C1 segment of cervical spinal cord (tissue), 14 donors: ENCODE measurements at regions not wholly inside any gene's neighbourhood (a gene's known extent, or its start where the extent isn't known, plus 50 kb on each side); places are given as distances from the start of the nearest gene placed in this dataset.
"Not testable (repeated sequence)": the region's sequence is repeated elsewhere in the genome, so short reads cannot be mapped to it uniquely, and the experiment has no call there.

Source experiments
- DNase-seq, 14 donors: peaks; one replicate each; lab custom pipeline; 2025; lab: John Stamatoyannopoulos, UW

DNA sequence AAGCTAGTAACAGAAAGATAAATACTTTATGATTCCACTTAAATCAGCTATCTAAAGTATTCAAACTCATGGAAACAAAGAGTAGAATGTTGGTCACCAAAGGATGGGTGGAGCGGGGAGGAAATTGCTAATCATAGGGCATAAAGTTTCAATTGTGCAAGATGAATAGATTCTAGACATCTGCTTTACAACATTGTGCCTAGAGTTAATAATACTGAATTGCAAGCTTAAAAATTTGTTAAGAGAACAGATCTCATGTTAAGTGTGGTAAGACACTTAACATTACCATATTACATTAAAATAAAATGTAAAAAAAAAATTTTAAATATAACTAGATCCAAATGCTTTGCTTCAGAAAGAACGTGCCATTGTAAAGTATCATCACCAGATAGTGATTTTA lies 411.1 kb upstream of the MBL2 start:
- no peak for DNase-seq

DNA sequence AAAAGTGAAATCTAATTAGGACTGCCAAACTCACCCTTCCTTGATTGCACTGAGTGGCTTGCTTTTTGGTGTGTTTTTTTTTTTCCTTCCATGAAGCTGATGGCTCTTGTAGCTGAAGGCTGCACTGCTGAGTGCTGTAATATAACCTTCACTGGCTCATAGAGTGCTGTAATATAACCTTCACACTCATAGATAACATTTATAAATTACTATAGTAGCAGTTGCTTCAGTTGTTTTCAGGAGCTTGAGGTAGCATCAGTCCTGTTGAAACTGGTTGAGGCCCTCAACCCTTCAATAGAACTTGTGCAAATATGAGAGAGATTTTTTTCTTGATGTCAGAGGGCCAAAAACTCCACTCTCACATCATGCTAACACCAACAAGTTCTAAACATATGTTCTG lies 404.9 kb upstream of the MBL2 start:
- no peak for DNase-seq

DNA sequence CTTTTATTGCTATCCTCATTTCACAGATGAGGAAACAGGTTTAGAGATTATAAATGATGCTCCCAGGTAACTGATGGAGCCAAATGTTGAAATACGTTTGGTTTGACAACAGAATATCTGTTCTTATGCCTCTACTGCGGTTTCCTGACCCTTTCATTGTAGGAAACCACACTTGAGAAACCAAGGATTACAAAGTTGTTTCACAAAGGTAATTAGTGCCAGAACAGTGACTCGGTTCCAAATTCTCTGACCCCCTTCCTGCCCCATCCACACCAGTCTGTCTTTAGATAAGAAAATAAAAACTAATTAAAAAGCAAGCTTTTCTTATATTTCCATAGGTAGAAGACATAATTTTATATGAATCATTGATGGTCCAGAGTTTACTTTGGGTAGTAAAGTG lies 393.7 kb upstream of the MBL2 start:
- no peak for DNase-seq

DNA sequence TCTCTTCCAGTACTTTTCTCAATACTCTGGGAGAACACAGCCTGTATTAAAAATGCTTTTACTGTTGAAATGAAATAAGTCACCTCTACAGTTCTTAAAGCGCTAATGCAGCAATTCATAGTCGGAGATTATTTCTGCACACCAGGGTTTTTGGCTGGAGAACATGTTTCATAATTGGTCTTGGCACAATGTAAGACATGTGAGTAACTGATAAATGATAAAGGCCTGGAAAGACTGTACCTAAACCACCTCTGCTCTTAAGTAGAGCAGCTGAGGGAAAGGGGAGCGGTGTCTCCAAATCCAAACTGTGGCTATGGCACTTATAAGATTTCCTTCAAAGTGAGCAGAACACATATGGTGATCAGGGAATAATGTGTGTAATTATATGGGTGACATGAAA lies 390.3 kb upstream of the MBL2 start:
- DNase-seq: no peak

DNA sequence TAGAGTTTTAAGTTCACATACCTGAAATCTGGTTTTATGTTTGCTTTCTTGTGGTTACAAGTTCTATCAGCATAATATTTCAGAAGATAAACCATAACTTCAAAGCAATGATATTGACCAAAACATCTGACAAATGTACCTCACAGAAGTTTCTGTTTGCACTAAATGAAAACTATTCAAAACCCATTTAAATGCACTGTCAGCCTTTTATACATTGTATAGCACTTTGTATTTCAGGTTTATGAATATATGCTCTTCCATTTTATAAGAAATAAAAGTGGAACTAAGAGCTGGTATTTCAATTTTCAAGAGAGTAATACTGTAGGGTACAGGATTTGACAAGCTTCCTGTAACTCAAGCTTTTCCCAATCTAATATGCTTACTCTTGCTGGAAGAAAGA lies 388.6 kb upstream of the MBL2 start:
- DNase-seq: no peak

DNA sequence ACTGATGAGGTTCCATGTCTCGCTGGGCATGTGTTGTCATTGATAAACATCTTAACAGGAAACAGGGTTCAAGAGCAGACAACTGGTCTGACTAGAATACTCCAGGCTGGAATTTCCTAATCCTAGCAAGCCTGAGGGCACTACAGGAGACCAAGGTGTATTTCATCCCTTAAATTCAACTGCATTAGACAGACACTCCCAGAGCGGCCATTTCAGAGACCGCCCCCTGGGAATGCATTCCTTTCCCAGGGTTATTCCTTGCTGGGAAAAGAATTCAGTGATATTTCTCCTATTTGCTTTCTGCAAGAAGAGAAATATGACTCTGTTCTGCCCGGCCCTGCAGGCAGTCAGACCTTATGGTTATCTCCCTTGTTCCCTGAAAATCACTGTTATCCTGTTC lies 383.1 kb upstream of the MBL2 start:
- not testable (repeated sequence) for DNase-seq

DNA sequence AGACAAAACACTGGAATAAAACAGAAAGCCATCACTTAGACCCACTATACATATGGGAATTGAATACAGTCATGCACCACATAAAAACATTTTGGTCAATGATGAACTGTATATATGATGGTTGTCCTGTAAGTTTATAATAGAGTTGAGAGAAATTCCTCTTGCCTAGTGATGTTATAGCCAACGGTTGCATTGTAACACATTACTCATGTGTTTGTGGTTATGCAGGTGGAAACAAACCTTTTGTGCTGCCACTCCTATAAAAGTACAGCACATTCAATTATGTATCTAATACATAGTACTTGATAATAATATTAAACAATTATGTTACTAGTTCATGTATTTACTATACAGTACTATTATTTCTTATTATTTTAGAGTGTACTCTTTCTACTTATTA lies 381.2 kb upstream of the MBL2 start:
- DNase-seq: no peak

DNA sequence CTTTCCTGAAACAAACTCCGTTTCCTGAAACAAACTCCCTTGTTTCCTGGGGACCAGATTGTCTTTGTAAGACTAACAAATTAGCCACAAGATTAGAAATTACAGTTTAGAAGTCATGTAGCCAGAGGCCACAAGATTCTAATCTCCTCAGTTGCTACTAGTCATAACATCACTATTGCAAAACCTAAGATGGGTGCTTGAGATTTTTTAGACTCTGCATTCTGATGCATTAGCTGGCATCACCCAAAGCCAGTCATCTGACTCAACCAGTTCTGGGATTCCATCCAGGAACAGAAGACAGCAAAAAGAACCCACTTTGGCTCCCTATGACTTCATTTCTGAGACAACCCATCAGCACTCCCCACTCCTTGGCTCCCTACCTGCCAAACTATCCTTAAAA lies 367.9 kb upstream of the MBL2 start:
- DNase-seq: no peak

DNA sequence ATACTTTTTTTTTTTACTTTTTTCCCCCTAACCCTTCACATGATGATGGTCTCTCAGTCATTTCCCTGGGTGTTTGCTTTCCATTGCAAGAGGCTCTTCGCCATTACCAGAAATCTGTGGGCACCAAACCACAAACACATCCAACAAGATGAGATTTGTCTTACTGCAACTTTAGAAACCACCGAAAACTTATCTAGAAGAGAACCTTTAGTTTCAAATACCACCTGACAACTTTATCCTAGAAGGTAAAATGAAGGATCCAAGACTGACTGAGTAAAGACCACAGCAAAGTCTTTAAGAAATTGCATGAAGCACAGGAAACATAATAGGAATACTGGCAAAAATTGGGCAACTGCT lies 363.3 kb upstream of the MBL2 start:
- no peak for DNase-seq

DNA sequence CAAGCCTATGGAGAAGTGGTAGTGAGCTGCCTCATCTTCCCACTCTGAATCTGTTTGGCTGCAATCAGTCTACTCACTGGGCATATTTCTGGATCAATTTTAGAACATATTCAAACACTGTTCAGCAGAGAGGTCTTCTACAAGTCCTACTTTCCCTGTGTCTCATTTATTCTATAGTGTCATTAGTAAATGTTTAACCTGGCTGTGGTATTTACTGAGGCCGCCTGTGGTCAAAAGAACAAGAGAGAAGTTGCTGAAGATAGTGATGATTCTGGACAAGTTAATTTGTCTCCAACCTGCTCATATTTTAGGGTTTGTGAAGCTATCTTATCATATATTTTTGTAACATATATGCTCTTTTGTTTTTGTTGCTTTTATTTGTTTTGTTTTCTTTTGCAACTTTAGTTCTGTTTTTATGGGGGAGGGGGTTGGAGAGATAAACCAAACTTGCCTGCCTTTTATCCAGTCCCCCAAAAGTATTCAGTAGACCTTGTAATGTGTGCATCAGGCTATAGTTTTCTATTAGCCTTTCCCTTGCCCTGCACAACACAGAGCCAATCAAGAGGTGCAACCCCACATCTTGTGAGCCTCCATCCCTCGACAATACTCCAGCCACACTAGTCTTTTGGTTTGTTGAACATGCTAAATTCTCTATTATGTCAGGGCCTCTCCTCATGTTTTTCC lies 362.8 kb upstream of the MBL2 start:
- no peak for DNase-seq

DNA sequence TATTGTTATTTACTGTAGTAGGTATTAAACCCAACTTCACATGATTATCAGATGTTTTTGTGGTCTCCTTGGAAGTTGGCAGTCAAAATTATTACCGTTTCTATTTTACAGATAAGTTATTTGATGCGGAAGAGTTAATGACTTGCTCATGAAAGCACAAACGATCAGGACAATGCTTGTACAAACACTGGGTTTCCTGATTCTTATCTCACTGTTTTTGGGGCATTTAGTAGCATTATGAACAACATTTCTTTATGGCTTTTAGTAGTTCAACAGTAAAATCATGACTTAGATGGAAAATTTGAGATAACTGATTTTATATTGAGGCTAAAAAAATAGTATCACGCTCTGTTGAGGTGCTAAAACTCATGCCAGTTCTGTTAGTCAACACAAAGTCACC lies 361.5 kb upstream of the MBL2 start:
- DNase-seq: no peak

DNA sequence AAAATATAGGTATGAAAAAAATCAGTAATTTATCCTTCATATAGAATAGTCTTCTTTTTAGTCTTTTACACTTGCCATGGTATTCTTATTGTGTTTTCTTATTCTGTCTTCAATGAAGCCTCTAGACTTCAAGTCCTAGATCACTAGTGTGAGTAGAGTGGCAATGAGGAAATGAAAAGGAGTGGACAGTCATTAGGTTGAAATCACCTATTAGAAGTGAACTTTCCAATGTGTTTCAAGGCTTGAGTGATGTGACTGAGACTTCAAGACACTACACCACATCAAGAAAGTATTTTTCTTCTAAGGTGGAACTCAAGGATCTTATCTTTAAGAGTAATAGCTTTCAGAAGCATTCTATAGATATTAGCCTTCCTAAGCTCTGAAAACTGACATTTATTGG lies 357.8 kb upstream of the MBL2 start:
- DNase-seq: no peak

DNA sequence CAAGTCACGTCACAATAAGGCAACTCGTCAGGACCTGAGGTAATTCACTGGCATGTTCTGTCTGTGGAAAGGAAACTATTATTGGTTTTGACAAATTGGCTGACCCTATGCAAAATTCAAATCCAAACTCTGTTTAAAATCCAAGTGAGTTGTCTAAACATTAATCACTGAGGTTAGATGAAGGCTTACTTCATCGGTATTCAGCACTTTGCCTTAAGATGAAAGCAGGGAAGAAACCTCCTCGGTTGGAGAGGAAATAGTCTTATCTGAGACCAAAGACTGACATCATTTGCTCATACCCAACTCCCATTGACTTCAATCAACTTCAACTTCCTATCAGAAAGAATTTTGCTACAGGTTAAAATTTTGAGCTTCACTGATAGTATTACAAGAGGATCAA lies 355.1 kb upstream of the MBL2 start:
- no peak for DNase-seq

DNA sequence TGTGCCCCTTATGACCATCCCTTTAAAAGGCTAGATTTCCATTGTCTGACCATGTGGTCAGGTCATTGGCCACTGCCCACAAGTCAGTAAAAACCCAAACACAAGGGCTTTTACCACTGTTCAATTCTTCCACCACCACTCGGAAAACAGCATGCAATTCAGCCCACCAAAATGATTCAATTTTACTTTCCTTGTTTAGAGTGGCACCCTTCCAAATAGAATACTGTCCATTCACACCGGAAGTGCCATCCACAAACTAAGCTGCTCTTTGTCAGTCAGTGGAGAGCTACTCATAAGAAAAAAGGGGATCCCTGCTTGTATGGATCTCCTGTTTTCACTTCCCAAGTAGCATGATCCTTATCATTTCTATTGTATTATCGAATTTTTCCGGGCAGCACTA lies 350.7 kb upstream of the MBL2 start:
- DNase-seq: no peak

DNA sequence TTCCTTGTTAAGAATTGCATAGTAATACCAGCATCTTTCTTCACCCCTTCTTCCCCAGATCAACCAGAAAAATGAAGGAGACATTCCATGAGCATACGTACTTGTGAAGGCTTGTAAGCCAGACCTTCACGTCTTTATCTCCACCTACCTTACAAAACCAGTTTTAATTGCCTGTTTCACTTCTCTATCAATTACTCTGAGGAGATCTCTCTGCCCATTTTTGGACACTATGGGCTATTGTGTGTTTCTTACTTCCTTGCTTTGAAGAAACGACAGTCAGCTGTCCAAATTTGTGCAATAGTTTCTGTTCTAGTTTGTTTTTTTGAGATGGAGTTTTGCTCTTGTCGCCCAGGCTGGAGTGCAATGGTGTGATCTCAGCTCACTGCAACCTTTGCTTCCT lies 349.7 kb upstream of the MBL2 start:
- no peak for DNase-seq

DNA sequence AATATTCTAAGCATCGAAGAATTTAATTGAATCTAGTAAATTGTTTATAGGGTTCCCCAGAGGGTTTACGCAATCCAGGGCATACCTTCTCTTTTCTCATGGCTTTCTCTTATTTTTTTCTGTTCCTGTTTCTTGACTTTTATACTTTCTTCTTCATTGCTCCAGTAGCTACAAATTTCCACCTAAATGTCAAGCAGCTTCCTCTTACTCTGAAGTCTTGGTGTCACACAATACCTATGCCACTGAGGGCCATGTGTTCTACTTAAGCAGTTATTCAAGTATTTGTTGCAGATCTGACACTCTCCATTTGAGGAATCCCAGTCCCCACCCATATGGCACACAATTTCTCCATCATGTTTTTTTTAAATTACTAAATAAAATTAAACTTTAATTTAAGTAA lies 343.1 kb upstream of the MBL2 start:
- no peak for DNase-seq

DNA sequence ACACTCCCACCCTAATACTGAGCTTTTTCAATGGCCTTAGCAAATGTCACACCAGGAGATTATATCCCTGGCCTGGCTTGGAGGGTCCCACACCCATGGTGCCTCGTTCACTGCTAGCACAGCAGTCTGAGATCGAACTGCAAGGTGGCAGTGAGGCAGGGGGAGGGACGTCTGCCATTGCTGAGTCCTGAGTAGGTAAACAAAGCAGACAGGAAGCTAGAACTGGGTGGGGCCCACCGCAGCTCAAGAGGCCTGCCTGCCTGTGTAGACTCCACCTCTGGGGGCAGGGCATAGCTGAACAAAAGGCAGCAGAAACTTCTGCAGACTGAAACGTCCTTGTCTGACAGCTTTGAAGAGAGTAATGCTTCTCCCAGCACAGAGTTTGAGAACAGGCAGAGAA lies 338.9 kb upstream of the MBL2 start:
- no peak for DNase-seq

DNA sequence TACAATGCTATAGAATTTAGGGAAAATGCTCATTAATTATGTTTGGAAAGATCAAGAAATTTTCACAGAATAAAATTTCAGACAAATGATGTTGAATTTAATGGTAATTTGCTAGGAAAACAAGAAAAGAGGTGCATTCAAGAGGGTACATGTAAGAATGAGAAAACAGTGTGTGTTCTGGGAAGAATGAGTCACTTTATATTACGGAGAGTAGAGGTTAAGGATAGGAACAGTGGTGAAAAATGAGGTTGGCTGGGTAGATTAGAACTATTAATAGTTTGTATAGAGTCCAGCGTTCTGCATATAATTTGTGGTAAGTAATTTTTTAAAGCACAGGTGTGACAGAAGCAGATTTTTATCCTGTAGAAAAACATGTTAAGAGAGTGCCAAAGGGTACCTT lies 336.7 kb upstream of the MBL2 start:
- DNase-seq: no peak

DNA sequence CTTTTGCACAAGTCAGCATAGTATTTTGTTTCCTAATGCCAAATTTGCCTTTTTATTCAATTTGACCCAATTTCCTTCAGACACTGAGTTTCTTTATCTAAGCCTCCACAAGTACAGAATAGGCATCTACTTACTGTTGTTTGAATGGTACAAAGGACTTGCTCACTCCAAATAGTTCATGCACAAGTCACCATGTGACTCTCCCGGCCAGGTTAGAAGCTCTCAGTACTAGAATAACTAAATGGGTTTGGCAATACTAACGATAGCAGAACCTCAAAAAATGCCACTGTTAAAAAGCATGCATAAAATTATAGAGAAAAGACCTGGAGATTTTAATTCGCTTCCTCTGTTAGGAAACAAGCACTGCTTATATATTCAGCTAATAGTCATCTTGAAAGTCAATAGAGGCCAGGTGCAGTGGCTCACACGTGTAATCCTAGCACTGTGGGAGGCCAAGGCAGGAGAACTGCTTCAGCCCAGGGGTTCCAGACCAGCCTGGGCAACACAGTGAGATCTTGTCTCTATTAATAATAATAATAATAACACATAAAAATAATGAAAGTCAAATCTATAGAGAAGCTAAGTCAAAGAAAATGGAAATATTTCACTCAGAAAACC lies 335.8 kb upstream of the MBL2 start:
- DNase-seq: no peak

DNA sequence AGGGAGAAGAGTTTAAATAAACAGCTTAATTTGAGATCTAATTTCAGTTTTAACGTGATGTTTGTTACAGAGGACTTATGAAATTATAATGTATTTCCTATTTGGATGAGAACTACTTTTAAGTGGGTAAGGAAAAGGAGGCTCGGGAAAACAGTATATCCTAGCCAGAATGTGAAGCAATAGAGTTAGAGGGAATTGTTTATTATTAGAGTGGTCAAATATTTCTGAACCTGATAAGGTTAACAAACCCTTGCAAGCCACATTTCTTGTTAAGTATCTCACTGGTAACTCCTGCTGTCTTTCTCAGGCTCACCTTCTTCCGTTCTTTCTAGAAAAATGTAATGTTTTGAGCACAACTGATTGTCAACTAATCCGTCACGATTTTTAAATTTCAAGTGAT lies 335.1 kb upstream of the MBL2 start:
- DNase-seq: no peak

DNA sequence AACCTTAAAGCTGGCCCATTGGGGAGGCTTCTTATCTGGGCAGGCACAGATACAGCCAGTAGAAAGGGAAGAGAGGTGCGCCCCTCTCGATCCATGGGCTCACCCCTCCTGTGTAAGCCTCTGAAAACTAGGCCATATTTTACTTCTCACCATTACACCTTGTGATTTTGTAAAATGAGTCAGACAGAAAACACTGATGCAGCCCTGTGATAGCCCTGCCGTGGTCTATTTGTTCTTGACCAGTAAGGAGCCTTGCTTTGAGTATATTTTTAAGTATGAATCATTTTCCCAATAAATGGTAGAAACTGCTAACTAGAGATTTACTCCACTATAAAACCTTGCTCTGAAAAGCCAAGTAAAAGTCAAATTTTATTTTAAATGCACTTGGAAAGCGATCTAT lies 329.8 kb upstream of the MBL2 start:
- no peak for DNase-seq

DNA sequence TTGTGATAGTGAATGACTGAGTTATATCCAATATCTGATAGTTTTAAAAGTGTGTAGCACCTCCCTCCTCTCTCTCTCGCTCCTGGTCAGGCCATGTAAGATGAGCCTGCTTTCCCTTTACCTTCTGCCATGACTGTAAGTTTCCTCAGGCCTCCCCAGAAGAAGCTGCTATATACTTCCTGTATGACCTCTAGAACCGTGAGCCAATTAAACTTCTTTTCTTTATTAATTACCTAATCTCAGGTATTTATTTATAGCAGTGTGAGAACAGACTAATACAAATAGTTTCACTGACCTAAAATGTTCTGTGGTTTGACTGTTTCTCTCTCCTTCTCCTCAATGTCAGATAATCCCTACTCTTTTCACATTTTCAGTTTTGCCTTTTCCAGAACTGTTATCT lies 321.3 kb upstream of the MBL2 start:
- DNase-seq: no peak

DNA sequence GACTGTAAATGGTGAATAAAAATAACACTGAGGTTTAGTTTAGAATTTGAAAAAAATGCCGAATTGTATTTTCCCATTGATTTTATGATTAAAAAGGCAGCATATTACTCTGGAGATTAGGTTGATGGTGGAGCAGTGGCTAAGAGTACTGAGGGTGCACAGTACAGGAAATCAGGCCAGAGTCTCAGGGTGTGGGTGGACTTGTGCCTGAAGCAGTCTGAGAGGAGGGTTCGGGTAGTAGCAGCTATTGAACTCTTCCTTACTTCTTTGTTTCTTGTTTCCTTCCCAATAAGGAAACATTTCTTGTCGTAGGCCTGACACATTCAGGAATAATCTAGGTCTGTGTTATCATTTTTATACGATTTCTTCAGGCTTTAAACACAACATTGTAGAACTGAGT lies 319.0 kb upstream of the MBL2 start:
- DNase-seq: no peak

DNA sequence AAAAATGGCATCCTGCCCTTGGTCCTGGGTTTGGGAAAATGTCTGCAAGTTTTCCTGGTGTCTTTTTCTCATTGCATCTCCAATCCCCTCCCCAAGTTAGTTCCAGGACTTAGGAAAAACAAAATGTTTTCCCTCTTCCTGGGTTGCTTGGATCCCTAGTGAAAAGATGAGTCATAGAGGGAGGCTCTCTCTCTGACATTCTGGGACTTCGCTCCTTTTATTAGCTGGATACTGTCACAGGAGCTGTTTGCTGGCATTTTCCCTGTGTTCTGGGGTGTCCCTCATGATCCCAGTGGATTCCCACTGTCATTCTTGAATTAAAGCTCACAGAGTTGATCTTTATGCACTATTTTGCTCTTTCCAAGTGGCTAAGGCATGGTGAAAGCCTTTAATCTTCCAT lies 316.4 kb upstream of the MBL2 start:
- DNase-seq: no peak
